Left renal cortex interstitium (tissue), 4 donors: ENCODE measurements at regions not wholly inside any gene's neighbourhood (a gene's known extent, or its start where the extent isn't known, plus 50 kb on each side); places are given as distances from the start of the nearest gene placed in this dataset.
"Not testable (repeated sequence)": the region's sequence is repeated elsewhere in the genome, so short reads cannot be mapped to it uniquely, and the experiment has no call there.

ENCODE experiments used
- DNase-seq, 4 donors: peaks; one replicate each; pipeline ENCODE4 v3.0.0-alpha.2; 2013; ENCODE audit warnings: low read depth in 4 of 4, low spot score in 2 of 4, missing footprints in 1 of 4

DNA sequence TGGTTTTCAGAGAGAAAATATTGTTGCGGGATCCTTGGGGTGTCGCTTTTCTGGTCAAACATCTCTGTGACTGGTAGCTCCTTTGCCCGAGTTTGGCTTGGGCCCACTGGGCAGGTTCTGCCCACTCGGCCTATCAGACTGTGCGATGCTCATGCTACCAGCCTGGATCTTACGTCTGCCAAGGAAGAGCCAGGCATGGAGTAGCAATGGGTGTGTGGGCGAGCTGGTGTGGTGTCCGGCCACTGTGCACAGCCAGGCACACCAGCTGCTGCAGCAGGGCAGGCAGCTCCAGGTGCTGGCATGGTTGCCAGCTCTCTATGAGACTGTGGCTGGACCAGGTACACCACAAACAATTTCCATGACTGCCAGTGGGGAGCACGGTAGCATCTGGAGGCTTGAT, 1351.8 kb upstream of the PCDH20 start:
- no peak for DNase-seq

DNA sequence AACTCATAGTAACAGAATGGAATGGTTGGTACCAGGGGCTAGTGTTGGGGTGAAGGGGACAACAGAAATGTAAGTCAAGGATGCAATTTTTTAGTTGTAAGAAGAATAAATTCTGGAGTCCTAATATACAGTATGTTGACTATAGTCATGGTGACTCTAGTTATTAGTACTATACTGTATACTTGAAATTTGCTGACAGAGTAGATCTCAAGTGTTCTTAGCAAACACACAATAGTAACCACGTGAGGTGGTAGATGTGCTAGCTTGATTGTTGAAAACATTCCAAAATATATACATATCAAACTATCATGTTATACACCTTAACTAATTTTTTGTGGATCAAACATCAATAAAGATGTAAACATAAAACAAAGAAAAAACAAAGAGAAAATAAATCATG, 1345.1 kb upstream of the PCDH20 start:
- DNase-seq = no peak

DNA sequence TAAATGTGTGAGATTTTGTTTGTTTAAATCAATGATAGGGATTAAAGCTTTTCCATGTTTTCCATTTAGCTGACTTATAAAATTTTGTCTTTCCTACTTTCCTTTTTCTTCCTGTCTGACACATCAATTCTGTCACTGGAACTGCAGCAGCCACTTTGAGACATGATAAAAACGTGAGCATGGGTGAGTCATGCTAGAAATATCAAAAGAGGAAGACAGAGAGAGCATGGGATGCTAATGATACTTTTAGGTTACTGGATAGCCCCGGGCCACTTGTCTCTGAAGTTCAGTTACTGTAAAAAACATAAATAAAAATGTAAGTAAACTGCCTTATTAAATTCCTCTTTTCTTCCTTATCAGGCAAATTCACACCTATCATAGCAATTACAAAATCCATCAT, 1332.0 kb upstream of the PCDH20 start:
- DNase-seq = no peak

DNA sequence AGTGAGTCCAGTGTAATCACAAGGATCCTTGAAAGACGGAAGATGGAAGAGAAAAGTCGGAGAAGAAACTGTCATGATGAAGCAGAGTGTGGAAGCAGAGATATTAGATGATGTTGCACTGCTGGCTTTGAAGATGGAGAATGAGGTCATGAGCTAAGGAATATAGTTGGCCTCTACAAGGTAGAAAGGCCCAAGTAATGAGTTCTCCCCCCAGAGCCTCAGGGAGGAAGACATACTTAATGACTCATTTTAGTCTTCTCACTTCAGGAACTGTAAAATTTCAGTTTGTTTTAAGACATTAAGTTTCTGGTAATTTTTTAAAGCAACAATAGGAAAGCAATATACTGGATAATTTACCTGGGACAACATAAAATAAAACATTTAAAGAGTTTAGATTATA, 1331.5 kb upstream of the PCDH20 start:
- DNase-seq = no peak

DNA sequence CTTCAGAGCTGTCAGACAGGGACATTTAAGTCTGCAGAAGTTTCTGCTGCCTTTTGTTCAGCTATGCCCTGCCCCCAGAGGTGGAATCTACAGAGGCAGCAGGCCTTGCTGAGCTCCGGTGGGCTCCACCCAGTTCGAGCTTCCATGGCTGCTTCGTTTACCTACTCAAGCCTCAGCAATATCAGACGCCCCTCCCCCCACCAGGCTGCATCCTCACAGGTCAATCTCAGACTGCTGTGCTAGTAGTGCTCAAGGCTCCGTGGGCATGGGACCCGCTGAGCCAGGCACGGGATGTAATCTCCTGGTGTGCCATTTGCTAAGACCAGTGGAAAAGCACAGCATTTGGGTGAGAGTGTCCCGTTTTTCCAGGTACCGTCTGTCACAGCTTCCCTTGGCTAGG, 1314.1 kb upstream of the PCDH20 start:
- not testable (repeated sequence) for DNase-seq

DNA sequence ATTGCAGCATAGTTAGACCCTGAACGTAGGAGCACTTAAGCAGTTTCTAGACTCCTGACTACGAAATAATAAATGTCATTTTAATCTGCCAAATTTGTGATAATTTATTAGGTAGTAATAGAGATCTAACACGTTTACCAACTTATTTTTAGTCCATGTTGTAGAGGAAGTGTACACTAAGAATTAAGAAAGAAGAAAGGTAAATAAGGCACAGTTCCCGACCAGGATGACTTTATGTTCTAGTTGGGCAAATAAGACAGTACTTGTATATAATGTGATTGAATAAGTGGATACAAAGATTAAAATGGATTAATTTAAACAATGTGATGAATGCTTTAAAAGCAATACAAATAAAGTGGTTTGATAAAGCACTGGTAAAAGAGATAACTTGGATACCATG, 1306.2 kb upstream of the PCDH20 start:
- DNase-seq = no peak

DNA sequence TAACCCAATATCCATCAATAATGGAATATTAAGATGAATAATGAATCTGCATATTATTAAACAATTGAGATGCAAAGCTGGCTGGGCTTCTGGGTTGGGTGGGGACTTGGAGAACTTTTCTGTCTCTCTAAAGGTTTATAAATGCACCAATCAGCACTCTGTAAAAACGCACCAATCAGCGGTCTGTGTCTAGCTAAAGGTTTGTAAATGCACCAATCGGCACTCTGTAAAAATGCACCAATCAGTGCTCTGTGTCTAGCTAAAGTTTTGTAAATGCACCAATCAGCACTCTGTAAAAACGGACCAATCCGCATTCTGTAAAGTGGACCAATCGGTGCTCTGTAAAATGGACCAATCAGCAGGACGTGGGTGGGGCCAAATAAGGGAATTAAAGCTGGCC, 1296.3 kb upstream of the PCDH20 start:
- not testable (repeated sequence) for DNase-seq

DNA sequence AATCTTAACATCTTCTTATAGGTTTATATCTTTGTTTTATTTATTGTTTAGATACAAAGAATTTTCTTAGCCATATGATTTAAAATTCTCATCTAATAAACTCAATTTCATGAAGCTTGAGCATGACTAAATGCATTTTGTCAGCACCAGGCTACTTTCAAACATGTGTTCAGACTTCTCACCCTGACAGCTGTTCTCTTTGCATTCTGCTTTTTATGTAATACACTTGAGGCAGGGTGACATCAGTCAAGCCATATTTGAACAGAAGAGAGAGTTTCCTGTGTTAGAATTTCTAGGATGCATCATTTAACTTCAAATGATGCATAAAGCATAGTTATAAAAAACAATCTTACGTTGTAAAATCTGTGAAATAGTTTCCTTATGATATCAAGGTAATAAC, 1295.1 kb upstream of the PCDH20 start:
- no peak for DNase-seq

DNA sequence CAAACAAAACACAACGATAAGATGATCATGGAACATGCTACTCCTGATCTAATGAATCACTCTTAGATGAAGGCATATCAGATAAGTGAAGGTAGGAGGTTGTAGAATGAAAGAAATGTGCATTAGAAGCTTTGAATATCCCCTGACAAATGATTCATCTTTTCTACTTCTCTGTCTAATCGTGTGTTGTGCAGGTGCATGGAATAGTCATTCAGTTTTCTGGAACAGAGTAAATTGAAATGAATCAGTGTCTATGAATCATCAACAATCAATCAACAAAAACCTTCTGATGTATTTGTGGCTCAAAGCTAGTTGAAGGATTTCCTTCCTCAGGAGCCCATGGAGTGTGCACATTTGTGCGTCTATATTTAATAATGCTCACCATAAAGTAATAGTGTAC, 1290.4 kb upstream of the PCDH20 start:
- DNase-seq = no peak

DNA sequence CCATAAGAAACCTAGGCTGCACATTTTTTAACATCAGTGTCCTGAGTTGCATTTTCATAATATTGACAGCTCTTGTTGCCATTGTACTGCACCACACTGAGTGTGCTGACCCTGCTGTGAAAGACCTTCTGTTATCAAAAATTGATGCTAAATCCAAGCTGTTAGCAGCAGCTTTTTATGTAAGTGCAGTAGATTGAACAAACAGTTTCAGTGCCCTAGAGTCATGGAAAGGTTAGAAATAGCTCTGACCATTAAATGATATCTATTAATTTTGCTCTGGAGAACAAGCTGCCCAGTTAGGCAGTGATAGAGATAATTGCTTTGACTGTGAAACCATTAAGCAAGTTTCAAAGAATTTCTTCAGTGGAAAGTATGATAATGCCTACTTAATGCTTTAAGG, 1289.2 kb upstream of the PCDH20 start:
- no peak for DNase-seq

DNA sequence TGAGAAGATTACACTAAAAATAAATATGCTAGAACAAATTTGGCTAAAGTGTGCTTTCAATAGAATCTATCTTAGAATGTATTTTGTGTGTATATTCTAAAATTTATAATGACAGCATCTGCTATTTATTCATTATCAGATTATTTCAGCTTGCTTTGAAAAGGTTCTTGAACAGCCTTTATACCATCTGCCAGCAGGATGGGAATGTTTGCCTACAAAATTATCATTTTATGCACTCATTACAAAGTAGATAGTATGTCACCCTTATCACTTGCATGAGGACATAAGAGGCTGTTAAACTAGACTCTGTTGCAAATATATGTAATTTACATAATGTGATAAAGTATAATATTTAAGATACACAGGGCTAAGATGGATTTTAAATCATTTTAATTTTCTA, 1286.9 kb upstream of the PCDH20 start:
- no peak for DNase-seq

DNA sequence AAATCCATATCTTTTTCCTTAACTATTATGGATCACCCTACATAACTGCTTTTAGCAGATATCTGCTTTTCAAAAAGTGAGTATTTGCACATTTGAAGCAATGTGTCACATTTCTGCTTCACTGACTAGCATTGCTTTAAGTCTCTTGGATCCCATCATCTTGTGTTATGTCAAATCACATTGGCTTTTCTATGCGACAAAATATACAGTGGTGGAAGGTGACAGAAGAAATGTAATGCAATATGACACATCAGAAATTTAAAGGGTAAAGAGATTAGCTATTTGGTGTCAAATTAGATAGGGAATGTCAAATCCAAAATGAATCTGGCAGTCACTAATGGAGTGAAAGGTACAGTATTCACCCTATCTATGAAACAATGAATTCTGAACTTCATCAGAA, 1282.1 kb upstream of the PCDH20 start:
- no peak for DNase-seq

DNA sequence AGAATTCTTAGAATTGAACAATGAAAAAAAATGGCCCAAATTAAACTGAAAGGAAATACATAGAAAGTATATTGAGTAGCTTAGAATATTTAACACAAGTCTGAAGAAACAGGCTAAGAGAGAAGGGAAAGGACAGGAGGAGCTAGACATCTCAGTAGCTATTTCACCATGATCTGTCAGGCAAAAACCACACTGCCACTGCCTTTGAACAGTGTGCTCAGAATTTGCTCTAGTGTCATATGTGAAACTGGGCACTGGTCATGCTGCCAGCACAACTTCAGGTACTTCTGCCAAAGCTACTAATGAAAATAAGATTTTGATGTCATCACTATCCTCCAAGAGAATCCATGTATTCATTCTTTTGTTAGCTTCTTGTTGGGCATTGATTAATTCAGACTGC, 1280.8 kb upstream of the PCDH20 start:
- no peak for DNase-seq

DNA sequence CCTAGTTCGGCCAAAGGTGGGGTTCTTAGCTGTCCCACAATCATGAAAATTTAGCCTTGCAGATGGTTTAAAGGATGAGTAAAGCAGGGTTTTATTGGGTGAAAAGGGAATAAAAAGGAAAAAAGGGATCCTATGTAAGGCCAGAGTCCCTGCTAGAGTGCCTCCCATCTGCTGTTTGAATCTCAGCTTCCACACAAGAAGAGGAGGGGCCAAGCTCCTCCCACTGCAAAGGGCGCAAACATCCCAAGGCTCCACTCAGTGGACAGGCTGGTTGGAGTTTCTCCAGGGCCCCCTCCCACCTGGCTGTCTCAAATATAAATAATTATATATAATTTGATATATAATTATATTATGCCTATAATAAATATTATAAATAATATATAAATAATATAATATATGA, 1272.1 kb upstream of the PCDH20 start:
- no peak for DNase-seq

DNA sequence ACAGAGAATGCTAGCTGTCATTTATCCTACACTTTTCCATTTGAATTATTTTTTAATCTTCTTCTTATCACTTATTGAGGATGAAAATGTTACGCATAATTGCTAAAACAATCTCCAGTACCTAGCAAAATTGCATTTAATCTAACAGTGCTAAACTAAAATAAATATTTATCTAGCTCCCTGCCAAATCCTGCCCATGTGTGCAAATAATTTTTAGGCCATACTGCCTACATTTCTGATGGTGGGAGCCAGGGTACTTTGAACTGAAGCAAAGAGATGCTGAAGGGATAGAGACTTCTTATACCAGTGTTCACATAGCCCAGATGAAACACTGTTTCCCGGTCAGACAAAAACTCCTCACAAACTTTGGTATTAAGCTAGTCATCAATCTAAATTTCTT, 1268.7 kb upstream of the PCDH20 start:
- DNase-seq = no peak

DNA sequence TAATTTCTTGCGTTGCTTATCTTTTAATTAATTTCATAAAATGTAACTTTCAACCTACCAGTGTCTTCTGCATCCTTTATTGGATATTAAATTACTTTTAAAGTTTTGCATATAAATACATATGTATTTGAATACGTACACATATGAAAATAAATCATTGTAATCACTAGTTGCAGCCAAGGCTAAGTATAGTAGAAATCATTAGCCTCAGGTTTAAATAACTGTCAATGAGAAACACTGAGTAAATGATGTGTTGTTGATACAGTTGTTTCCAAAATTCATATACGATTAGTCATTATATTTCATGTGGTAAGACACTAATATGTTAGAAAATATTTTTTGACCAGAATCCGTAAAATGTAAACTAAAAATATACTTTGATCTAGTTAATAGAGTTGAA, 1267.1 kb upstream of the PCDH20 start:
- no peak for DNase-seq

DNA sequence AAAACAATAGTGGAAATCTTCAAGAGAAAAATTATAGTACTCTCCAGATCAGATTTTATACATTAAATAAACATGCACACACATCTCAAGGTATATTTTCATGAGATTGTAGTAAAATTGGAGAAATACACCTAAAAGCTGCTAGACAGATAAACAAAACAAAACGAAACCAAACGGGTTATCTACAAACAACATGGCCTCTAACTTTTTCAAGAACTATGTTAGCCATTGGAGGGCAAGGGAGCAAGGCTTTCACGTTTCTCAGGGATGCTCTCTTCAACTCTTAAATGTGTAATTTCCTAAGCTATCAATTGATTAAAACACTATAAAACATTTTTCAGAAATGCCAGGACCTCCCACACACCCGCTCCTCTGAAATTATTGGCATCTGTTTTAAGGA, 1262.4 kb upstream of the PCDH20 start:
- no peak for DNase-seq

DNA sequence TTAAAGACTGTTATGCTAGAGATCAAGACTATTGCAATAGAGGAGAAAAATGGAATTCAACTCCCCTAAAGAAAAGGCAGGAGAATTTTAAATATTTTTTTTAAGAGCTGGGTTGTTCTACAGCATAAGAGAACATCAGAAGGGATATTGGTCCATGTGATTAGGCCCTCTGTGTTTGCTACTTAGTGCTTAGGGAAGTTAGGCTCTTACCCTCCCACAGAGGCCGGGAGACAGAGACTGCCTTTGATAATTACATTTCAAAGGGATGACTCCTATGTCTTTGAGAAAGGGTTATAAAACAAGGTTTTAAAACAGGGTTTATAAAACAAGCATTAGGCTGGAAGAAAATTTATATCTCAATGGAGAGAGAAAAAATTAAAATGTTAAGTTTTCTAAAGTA, 1248.1 kb upstream of the PCDH20 start:
- no peak for DNase-seq

DNA sequence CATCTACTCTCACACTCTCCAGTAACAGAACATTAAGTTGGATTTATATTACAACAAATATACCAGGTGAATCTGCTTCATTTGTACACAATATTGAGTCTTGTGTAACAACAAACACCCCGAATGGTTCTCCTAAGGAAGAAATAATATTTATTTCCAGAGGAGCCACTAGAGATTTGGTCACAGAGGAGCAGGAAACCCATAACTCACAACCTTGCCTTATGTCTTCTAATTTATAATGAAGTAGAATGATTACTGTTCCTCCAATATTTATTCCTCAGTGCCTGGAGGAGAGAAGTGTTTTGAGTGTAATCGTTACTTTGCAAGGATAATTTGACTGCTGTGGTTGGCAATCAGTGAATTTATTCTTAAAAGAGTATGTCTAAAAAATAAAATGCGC, 1243.7 kb upstream of the PCDH20 start:
- DNase-seq = no peak

DNA sequence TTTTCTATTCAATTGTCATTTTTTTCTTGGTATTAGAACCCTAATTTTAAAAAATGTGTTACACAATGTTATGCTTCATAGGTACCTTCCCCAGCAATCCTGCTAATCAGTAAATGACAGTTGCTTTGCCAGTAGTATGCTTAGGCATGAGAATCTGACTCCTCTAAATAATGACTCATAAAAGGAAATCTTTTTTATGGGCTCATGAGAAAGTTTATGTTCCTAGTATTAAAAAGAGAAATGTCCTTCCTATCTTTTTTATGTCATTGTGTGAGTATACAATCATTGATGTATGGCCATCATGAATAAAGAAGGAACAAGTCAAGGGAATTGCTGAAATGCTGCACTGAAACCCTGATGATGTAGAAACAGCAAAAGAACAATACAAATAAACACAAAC, 1237.7 kb upstream of the PCDH20 start:
- DNase-seq = no peak

DNA sequence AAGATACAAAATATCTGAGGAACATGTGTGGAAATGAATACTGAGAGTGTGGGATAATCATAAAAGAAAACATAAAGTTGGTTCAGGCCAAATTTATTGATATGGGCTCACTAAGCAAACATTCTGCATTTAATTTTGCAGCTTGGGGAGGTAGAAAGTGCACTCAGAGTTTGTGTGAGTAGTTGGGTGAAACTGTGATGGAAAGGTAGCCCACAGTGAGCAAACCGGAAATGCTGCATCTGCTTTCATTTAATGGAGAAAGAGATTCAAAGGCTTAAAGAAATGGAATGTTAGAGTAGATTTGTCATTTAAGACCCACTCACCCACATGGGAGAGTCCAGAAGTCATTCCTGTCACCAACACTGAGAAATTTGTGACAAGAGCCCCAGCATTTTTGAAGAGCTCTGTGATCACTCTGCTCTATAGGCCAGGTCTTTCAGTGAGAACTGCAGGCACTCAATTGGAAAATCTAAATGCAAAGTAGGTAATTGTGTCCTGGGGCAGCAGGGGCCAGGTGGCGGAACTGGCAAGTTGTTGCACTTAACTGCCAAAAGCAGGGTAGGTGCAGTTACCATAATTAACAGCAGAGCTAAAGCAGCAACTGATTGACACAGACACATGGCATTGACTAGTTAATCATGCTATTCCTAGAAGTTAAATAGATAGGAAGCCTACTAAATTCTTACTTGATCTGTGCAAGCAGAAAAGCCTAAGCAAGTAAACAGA, 1228.3 kb upstream of the PCDH20 start:
- DNase-seq = no peak

DNA sequence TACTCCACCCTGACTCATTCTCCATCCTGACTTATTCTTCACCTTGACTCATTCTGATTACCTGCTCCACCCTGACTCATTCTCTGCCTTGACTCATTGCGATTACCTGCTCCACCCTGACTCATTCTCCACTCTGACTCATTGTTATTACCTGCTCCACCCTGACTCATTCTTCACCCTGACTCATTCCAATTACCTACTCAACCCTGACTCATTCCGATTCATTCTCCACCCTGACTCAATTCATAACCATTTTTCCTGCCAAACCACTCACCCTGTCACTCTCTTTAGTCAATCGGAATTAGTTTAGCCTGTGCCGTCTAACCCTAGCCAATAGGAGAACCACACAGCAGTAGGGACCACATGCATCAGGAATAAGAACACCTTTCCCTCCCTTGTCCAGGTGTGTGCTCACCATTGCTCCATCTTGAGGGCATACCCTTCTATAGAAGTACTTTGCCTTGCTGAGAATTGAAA, 1227.4 kb upstream of the PCDH20 start:
- no peak for DNase-seq

DNA sequence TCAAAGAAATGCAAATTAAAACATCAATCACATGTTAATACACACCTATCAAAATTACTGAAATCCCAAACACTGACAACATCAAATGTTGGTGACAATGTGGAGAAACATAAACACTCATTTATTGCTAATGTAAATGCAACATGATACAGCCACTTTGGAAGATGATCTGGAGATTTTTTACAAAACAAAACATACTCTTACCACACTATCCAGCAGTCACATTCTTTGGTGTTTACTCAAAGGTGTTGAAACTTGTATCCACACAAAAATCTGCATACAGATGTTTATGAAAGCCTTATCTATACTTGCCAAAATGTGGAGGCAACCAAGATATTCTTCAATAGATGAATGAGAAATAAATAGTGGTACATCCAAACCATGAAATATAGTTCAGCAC, 1219.5 kb upstream of the PCDH20 start:
- DNase-seq = no peak
